ENCODE measurements at regions not wholly inside any gene's neighbourhood (a gene's known extent, or its start where the extent isn't known, plus 50 kb on each side); places are given as distances from the start of the nearest gene placed in this dataset.
"Not testable (repeated sequence)": the region's sequence is repeated elsewhere in the genome, so short reads cannot be mapped to it uniquely, and the experiment has no call there.

DNA sequence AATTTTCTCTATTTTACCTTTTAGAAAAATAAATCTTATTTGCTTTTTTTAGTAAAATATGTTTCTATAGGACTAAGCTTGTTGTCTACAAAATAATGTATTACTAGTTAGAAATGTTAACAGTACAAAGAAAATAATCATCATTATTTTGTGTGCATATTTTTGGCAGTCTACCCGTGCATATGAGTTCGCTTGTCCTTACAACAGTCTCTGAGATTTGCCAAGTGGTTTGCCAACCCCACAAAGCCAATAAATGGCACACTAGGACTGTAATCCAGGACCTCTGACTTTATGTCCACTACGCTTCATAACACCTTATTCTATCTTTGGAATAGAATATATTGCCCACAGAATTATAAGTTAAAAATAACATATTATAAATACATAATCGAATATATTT, 152.0 kb downstream of the KCNJ2 start:
- no peak overlapping the region for H3K9ac ChIP-seq (ENCODE audit: low read depth, low read length)
- H3K9me3 ChIP-seq (ENCODE audit: control insufficient read depth, insufficient read depth, low read length), result no peaks in the 10 kb centered on the region
- no peaks in the 10 kb centered on the region for H3K4me1 ChIP-seq (ENCODE audit: insufficient read depth, low read length)
- H3K36me3 ChIP-seq (ENCODE audit: insufficient read depth, low read length), result no peaks in the 10 kb centered on the region

GRCh38 chr17:70323269-70323668, 153.9 kb downstream of the KCNJ2 start:
- Histone ChIP-seq H3K9ac (ENCODE audit: low read depth, low read length) (no peak overlapping the region), H3K36me3 (ENCODE audit: insufficient read depth, low read length) (no peaks in the 10 kb centered on the region), H3K9me3 (ENCODE audit: control insufficient read depth, insufficient read depth, low read length) (no peaks in the 10 kb centered on the region), H3K4me1 (ENCODE audit: insufficient read depth, low read length) (no peaks in the 10 kb centered on the region)

DNA sequence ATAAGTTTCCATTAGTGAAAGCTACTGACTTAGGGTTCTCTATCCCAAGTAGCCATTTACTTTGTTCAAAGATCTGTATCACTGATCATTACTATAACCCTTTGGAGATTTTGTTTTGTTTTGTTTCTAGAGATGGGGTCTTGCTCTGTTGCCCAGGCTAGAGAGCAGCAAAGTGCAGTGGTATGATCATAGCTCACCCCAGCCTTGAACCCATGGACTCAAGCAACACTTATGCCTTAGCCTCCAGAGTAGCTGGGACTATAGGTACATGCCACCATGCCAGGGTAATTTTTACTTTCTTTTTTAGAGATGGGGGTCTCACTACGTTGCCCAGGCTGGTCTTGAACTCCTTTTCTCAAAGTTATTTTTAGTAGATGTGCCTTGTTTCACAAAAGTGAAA, 154.7 kb downstream of the KCNJ2 start:
- Histone ChIP-seq H3K9me3 (ENCODE audit: control insufficient read depth, insufficient read depth, low read length) (no peaks in the 10 kb centered on the region), H3K36me3 (ENCODE audit: insufficient read depth, low read length) (no peaks in the 10 kb centered on the region), H3K4me1 (ENCODE audit: insufficient read depth, low read length) (no peaks in the 10 kb centered on the region), H3K9ac (ENCODE audit: low read depth, low read length) (no peak overlapping the region)

GRCh38 chr17:70327279-70327678, 157.9 kb downstream of the KCNJ2 start:
- Histone ChIP-seq H3K9me3 (ENCODE audit: control insufficient read depth, insufficient read depth, low read length) (no peaks in the 10 kb centered on the region), H3K36me3 (ENCODE audit: insufficient read depth, low read length) (no peaks in the 10 kb centered on the region), H3K4me1 (ENCODE audit: insufficient read depth, low read length) (no peaks in the 10 kb centered on the region), H3K9ac (ENCODE audit: low read depth, low read length) (no peak overlapping the region)

- Histone ChIP-seq H3K36me3 (ENCODE audit: insufficient read depth, low read length) (no peaks in the 10 kb centered on the region), H3K4me1 (ENCODE audit: insufficient read depth, low read length) (no peaks in the 10 kb centered on the region), H3K9ac (ENCODE audit: low read depth, low read length) (no peak overlapping the region), H3K9me3 (ENCODE audit: control insufficient read depth, insufficient read depth, low read length) (no peaks in the 10 kb centered on the region)
These were observed 158.4 kb downstream of the KCNJ2 start for GRCh38 chr17:70327723-70328122.

- no peaks in the 10 kb centered on the region for H3K4me1 ChIP-seq (ENCODE audit: insufficient read depth, low read length)
- H3K9ac ChIP-seq (ENCODE audit: low read depth, low read length), result no peak overlapping the region
- H3K9me3 ChIP-seq (ENCODE audit: control insufficient read depth, insufficient read depth, low read length), result no peaks in the 10 kb centered on the region
- H3K36me3 ChIP-seq (ENCODE audit: insufficient read depth, low read length), result no peaks in the 10 kb centered on the region
These were observed 160.4 kb downstream of the KCNJ2 start for GRCh38 chr17:70329721-70330120.

- not testable (repeated sequence) for H3K4me1 ChIP-seq (ENCODE audit: insufficient read depth, low read length); H3K9ac ChIP-seq (ENCODE audit: low read depth, low read length); H3K9me3 ChIP-seq (ENCODE audit: control insufficient read depth, insufficient read depth, low read length); H3K36me3 ChIP-seq (ENCODE audit: insufficient read depth, low read length)
These were observed 161.7 kb downstream of the KCNJ2 start for GRCh38 chr17:70331066-70331465.

DNA sequence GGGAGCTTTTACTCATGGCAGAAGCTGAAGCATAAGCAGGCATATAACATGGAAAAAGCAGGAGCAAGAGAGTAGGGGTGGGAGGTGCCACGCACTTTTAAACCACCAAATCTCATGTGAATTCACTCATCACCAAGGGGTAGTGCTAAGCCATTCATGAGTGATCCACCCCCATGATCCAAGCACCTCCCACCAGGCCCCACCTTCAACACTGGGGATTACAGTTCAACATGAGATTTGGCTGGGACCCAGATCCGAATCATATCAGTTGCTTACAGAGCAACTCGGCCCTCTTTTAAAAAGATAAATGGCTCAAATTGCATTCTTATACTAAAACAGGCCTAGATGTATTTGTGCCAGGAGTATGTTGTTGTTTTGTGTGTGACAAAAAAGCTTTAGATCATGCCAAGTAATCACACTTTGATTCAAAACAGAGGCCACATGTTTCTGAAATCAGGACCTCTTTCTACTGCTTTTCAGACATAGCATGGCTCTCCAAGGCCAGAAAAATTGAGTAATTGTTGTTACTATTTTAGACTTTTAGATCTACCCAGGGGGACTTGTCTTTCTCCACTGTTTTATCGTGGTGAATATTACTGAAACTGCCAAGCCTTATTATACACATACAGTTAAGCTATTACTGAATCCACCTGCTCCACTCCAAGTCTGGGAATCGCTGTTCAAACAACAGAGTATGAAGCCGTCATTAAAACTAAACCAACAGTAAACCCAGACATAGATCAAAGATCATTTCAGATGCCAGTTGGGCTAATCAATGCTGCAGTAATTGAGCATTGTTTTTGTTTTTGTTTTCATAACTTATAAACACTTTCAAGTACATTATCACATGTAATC, 163.3 kb downstream of the KCNJ2 start:
- no peaks in the 10 kb centered on the region for H3K9me3 ChIP-seq (ENCODE audit: control insufficient read depth, insufficient read depth, low read length)
- H3K4me1 ChIP-seq (ENCODE audit: insufficient read depth, low read length), result no peaks in the 10 kb centered on the region
- H3K9ac ChIP-seq (ENCODE audit: low read depth, low read length), result no peak overlapping the region
- H3K36me3 ChIP-seq (ENCODE audit: insufficient read depth, low read length), result no peaks in the 10 kb centered on the region

DNA sequence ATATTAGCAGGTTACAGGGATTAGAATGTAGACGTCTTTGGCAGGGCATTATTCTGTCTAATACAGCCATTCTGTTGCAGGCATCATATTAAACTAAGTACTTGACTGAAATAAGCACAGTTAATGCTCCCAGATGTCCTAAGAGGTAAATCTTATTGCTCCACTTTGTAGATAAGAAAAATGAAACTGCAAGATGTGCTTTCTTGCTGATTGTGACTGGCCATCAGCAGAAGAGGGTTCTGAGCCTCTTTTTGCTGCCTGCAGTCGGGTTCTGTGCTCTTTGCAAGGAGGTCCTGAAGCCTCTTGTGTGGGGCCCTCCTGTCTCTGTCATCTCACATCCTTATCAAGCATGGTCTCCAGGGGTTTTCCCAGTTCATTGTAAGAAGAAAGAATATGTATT, 167.1 kb downstream of the KCNJ2 start:
- no peaks in the 10 kb centered on the region for H3K36me3 ChIP-seq (ENCODE audit: insufficient read depth, low read length)
- no peak overlapping the region for H3K9ac ChIP-seq (ENCODE audit: low read depth, low read length)
- H3K9me3 ChIP-seq (ENCODE audit: control insufficient read depth, insufficient read depth, low read length), result no peaks in the 10 kb centered on the region
- no peaks in the 10 kb centered on the region for H3K4me1 ChIP-seq (ENCODE audit: insufficient read depth, low read length)

- no peaks in the 10 kb centered on the region for H3K36me3 ChIP-seq (ENCODE audit: insufficient read depth, low read length)
- no peaks in the 10 kb centered on the region for H3K4me1 ChIP-seq (ENCODE audit: insufficient read depth, low read length)
- H3K9ac ChIP-seq (ENCODE audit: low read depth, low read length), result no peak overlapping the region
- H3K9me3 ChIP-seq (ENCODE audit: control insufficient read depth, insufficient read depth, low read length), result no peaks in the 10 kb centered on the region
These were observed 169.6 kb downstream of the KCNJ2 start for GRCh38 chr17:70338946-70339354.

- Histone ChIP-seq H3K4me1 (ENCODE audit: insufficient read depth, low read length) (no peaks in the 10 kb centered on the region), H3K9me3 (ENCODE audit: control insufficient read depth, insufficient read depth, low read length) (no peaks in the 10 kb centered on the region), H3K36me3 (ENCODE audit: insufficient read depth, low read length) (no peaks in the 10 kb centered on the region), H3K9ac (ENCODE audit: low read depth, low read length) (no peak overlapping the region)
These were observed 173.8 kb downstream of the KCNJ2 start for GRCh38 chr17:70343114-70343513.

DNA sequence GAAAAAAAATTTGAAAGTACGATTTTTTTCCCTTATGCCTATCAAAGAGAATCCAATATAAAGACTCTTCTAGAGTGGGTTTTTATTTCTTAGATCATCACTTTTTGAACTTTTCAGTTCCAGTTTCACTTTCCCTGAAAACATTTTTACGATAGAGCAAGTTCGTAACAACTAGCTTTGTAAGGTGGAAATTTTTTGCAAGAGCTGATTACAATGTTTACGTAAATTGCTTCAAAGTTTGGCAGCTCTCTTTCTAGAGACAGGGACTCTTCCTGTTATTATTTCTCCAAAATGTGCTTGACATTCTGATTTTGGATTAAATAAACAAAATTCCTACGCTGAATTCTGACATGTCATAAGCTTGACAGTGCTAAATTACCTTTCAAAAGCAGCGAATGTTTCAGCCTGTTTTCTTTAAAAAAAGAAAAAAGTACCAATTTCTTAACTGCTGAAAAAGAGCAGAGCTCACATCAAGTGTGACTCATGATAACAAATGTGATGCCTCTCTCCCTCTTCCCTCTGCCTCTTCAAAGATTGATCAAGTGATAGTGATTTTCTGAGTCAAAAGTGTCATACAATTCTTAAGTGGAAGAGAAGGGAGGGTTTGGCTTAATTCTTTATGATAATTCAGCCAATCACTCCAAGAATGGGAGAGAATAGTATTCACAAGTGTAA, 175.2 kb downstream of the KCNJ2 start:
- H3K9me3 ChIP-seq (ENCODE audit: control insufficient read depth, insufficient read depth, low read length), result no peaks in the 10 kb centered on the region
- no peaks in the 10 kb centered on the region for H3K36me3 ChIP-seq (ENCODE audit: insufficient read depth, low read length)
- no peak overlapping the region for H3K9ac ChIP-seq (ENCODE audit: low read depth, low read length)
- no peaks in the 10 kb centered on the region for H3K4me1 ChIP-seq (ENCODE audit: insufficient read depth, low read length)

DNA sequence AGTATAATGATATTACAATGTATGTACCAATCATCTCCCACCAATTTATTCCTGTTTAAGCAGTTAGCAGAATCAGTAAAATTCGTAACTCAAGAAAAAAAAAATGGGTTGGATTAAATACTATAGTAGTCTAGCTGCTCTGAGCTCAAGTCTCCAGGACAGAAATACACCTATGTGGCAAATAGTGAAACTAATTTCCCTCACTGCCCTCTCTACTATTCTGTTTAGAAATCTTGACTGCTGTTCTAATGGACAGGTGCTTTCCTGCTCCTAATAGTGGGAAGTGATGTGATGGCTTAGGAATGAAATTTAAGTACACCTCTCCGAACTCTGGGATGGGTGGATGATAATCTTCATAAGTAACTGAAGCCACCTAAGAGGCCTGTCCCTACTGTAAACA, 175.7 kb downstream of the KCNJ2 start:
- Histone ChIP-seq H3K9me3 (ENCODE audit: control insufficient read depth, insufficient read depth, low read length) (no peaks in the 10 kb centered on the region), H3K36me3 (ENCODE audit: insufficient read depth, low read length) (no peaks in the 10 kb centered on the region), H3K9ac (ENCODE audit: low read depth, low read length) (no peak overlapping the region), H3K4me1 (ENCODE audit: insufficient read depth, low read length) (no peaks in the 10 kb centered on the region)

DNA sequence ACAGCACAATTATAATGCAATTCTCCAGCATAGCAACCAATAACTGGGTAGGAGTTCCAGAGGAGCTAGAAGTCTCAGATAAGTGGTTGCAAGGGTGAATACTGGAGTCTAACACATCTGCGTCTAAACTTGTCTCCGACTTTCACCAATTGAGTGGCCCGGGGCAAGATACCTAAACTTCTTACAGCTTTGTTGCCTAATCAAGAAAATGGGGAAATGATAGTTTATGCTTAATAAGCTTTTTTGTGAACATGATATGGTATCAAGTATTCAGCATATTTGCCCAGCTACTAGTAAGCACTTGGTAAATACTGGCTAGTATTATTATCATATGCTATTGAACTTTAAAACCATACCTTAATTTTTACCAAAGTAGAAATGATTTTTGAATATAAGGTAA, 183.5 kb downstream of the KCNJ2 start:
- H3K4me1 ChIP-seq (ENCODE audit: insufficient read depth, low read length), result peaks cover 9% of the 10 kb centered on the region; the same call in 1 of the 2 replicates
- no peaks in the 10 kb centered on the region for H3K9me3 ChIP-seq (ENCODE audit: control insufficient read depth, insufficient read depth, low read length)
- H3K9ac ChIP-seq (ENCODE audit: low read depth, low read length), result no peak overlapping the region
- no peaks in the 10 kb centered on the region for H3K36me3 ChIP-seq (ENCODE audit: insufficient read depth, low read length)

DNA sequence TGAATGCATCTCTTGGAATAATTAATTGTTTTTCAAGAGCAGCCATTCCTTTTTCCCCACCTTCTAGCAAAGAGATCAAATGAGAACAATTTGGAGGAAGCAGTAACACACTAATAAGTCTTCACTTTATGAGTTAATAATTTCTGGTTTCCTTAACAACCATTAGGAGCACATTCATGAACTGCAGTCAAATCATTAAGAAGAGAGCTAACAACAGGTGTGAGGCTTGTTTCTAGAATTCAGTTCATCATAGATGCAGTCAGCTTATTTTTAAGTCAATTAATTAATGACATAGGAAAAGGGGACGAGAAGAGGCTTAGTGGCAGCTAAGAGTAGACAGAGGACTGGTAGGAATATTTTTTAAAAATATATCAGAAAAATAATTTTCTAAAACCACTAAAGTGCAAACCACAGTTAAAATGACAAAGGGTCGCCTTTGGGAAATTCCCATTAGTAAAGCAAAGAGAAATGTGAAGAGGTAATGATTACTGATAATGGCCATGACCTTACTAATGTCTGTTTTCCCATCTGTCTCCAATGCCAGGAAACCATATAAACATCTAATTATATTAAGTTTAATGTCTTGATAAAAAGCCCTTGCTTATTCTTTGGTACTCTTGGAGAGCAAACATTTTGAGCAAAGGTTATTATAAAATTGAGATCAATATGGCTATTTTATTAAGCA, 184.2 kb downstream of the KCNJ2 start:
- Histone ChIP-seq H3K9me3 (ENCODE audit: control insufficient read depth, insufficient read depth, low read length) (no peaks in the 10 kb centered on the region), H3K9ac (ENCODE audit: low read depth, low read length) (no peak overlapping the region), H3K36me3 (ENCODE audit: insufficient read depth, low read length) (no peaks in the 10 kb centered on the region), H3K4me1 (ENCODE audit: insufficient read depth, low read length) (peaks cover 9% of the 10 kb centered on the region; the same call in 1 of the 2 replicates)

Measured in ES-I3 (cell line).